ENCODE measurements at regions not wholly inside any gene's neighbourhood (a gene's known extent, or its start where the extent isn't known, plus 50 kb on each side); places are given as distances from the start of the nearest gene placed in this dataset.

- TF ChIP-seq ZFP30 (CRISPR knock-in tag; IDR thresholded peaks at IDR 0.05), result no peak
- no peak for TF ChIP-seq CSDC2 (CRISPR knock-in tag; IDR thresholded peaks at IDR 0.05)
- TF ChIP-seq OSR1 (CRISPR knock-in tag; IDR thresholded peaks at IDR 0.05), result no peak
- TF ChIP-seq ISL1 (CRISPR knock-in tag; IDR thresholded peaks at IDR 0.05), result no peak
- no peak for TF ChIP-seq ARNTL (CRISPR knock-in tag; IDR thresholded peaks at IDR 0.05; ENCODE audit: borderline replicate concordance, low read depth)
- TF ChIP-seq CSRNP3 (CRISPR knock-in tag; IDR thresholded peaks at IDR 0.05), result no peak
- TF ChIP-seq TCF4 (CRISPR knock-in tag; IDR thresholded peaks at IDR 0.05; ENCODE audit: borderline replicate concordance), result no peak
- TF ChIP-seq ZNF70 (CRISPR knock-in tag; IDR thresholded peaks at IDR 0.05), result no peak
- no peak for TF ChIP-seq PPARA (CRISPR knock-in tag; IDR thresholded peaks at IDR 0.05; ENCODE audit: borderline replicate concordance)
- TF ChIP-seq ZNF8 (CRISPR knock-in tag; IDR thresholded peaks at IDR 0.05), result no peak
- TF ChIP-seq SNAI2 (CRISPR knock-in tag; IDR thresholded peaks at IDR 0.05), result no peak
- TF ChIP-seq ZC3H10 (CRISPR knock-in tag; IDR thresholded peaks at IDR 0.05), result no peak
- no peak for TF ChIP-seq BACH2 (CRISPR knock-in tag; IDR thresholded peaks at IDR 0.05; ENCODE audit: borderline replicate concordance)
- TF ChIP-seq ESRRG (CRISPR knock-in tag; IDR thresholded peaks at IDR 0.05), result no peak
- ATAC-seq, result no peak; the same call in 2 of the 3 replicates
These were observed 51.1 kb upstream of the AHR start for GRCh38 chr7:17247357-17247756.

- no peak for ATAC-seq
- TF ChIP-seq ZNF565 (CRISPR knock-in tag; conservative IDR thresholded peaks at IDR 0.05; ENCODE audit: low read depth) (no peak), ZNF70 (CRISPR knock-in tag; IDR thresholded peaks at IDR 0.05) (no peak), GLIS3 (CRISPR knock-in tag; IDR thresholded peaks at IDR 0.05) (no peak), CSRNP3 (CRISPR knock-in tag; IDR thresholded peaks at IDR 0.05) (no peak), ZNF8 (CRISPR knock-in tag; IDR thresholded peaks at IDR 0.05) (no peak), ARNTL (CRISPR knock-in tag; IDR thresholded peaks at IDR 0.05; ENCODE audit: borderline replicate concordance, low read depth) (no peak), PPARA (CRISPR knock-in tag; IDR thresholded peaks at IDR 0.05; ENCODE audit: borderline replicate concordance) (no peak), OSR1 (CRISPR knock-in tag; IDR thresholded peaks at IDR 0.05) (no peak), TCF4 (CRISPR knock-in tag; IDR thresholded peaks at IDR 0.05; ENCODE audit: borderline replicate concordance) (no peak), TOX (CRISPR knock-in tag; IDR thresholded peaks at IDR 0.05; ENCODE audit: borderline replicate concordance) (no peak)
These were observed 49.9 kb upstream of the AHR start for GRCh38 chr7:17248527-17248926.

Data from SK-N-SH treated with all-trans-retinoic acid at 6 μM for 48 hours (cell line).